Omental fat pad (tissue), 3 donors: ENCODE measurements at regions not wholly inside any gene's neighbourhood (a gene's known extent, or its start where the extent isn't known, plus 50 kb on each side); places are given as distances from the start of the nearest gene placed in this dataset.

Source experiments
- ATAC-seq: fragments of 150-250 bp; one replicate; pipeline ENCODE4 v1.9.1; 2016; ENCODE audit warnings: mild to moderate bottlenecking, moderate library complexity; ENCODE audit not compliant: low FRiP score
- DNase-seq: peaks from one replicate; pipeline ENCODE4 v3.0.0-alpha.2; 2019; ENCODE audit warnings: low spot score
- CTCF ChIP-seq, 3 donors: fragments of 450-650 bp; IDR thresholded peaks; one replicate each; pipeline ENCODE4 v1.5.1; 2016 to 2017; ENCODE audit warnings: antibody characterized with exemption in 3 of 3, mild to moderate bottlenecking in 3 of 3, moderate library complexity in 2 of 3

- DNase-seq (no peak), ATAC-seq (peak; percentile 7)
- TF ChIP-seq CTCF (IDR thresholded peaks at IDR 0.05), result no peak
Measured at GRCh38 chr7:33809228-33809627, 96.1 kb upstream of the BMPER start.

GRCh38 chr7:33810356-33810755 is 95.0 kb upstream of the BMPER start:
- DNase-seq (no peak), ATAC-seq (no peak)
- no peak for TF ChIP-seq CTCF (IDR thresholded peaks at IDR 0.05)

GRCh38 chr7:33813331-33813730 is 92.0 kb upstream of the BMPER start:
- DNase-seq (no peak), ATAC-seq (no peak)
- no peak for TF ChIP-seq CTCF (IDR thresholded peaks at IDR 0.05)

GRCh38 chr7:33814400-33814799 is 90.9 kb upstream of the BMPER start:
- no peak for ATAC-seq
- no peak for TF ChIP-seq CTCF (IDR thresholded peaks at IDR 0.05)
- no peak for DNase-seq

- ATAC-seq (no peak), DNase-seq (no peak)
- TF ChIP-seq CTCF (IDR thresholded peaks at IDR 0.05), result no peak
Measured at GRCh38 chr7:33814936-33815335, 90.4 kb upstream of the BMPER start.

- TF ChIP-seq CTCF (IDR thresholded peaks at IDR 0.05), result no peak
- ATAC-seq (no peak), DNase-seq (no peak)
Measured at GRCh38 chr7:33815336-33815735, 90.0 kb upstream of the BMPER start.

GRCh38 chr7:33816106-33816505 is 89.2 kb upstream of the BMPER start:
- DNase-seq (no peak), ATAC-seq (no peak)
- no peak for TF ChIP-seq CTCF (IDR thresholded peaks at IDR 0.05)
